ENCODE measurements at regions not wholly inside any gene's neighbourhood (a gene's known extent, or its start where the extent isn't known, plus 50 kb on each side); places are given as distances from the start of the nearest gene placed in this dataset.

DNA sequence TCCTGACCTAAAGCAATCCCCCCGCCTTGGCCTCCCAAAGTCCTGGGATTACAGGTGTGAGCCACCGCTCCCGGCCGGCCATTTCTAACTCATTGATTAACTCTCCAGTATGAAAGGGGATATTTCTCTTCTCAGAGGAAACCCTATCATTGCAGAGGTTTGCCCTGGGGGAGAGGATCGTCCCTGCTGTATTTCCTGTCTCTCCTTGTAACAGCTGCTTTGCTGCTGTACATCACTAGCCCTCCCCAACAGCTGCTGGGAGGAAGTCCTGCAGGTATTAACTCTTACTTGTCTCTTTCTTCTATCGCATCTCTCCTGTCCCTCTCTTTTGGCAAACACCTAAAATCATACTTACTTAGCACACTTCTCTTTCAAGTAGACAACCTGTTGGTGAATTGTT is 219.0 kb upstream of the DSEL start:
- POLR2A ChIA-PET: no interaction called here
- CTCF ChIA-PET: no interaction called here
- Mint-ChIP-seq H3K36me3 (ENCODE audit: low read depth) (no peaks in the 10 kb centered on the region), H3K27ac (no peak overlapping the region), H3K4me3 (no peak overlapping the region), H3K27me3 (no peaks in the 10 kb centered on the region), H3K4me1 (ENCODE audit: low read depth) (no peaks in the 10 kb centered on the region), H3K9me3 (no peaks in the 10 kb centered on the region)
- intact Hi-C loops (cut with micrococcal nuclease): no loop called here
- TF ChIP-seq, protein P1, sequence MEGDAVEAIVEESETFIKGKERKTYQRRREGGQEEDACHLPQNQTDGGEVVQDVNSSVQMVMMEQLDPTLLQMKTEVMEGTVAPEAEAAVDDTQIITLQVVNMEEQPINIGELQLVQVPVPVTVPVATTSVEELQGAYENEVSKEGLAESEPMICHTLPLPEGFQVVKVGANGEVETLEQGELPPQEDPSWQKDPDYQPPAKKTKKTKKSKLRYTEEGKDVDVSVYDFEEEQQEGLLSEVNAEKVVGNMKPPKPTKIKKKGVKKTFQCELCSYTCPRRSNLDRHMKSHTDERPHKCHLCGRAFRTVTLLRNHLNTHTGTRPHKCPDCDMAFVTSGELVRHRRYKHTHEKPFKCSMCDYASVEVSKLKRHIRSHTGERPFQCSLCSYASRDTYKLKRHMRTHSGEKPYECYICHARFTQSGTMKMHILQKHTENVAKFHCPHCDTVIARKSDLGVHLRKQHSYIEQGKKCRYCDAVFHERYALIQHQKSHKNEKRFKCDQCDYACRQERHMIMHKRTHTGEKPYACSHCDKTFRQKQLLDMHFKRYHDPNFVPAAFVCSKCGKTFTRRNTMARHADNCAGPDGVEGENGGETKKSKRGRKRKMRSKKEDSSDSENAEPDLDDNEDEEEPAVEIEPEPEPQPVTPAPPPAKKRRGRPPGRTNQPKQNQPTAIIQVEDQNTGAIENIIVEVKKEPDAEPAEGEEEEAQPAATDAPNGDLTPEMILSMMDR (IDR thresholded peaks at IDR 0.05): no peak
- DNase-seq (no peak), ATAC-seq (no peak)

DNA sequence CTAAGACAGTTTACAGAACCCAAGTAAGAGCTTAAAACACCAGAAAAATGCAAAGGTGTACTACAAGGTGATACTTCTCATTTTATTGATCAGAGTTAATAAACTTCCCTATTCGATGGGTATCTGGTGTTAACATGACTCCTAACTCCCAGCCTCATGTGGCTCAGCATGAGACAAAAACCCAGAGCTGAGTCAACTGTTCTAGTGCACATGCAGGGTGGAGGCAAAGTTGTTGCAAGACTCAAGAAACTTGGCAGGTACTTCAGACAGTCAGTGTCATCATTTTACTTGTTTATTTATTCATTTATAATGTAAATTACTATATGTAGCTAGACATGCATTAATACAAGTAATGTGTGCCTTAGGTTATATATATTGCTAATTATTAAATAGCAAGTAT is 216.6 kb upstream of the DSEL start:
- DNase-seq (no peak), ATAC-seq (no peak)
- POLR2A ChIA-PET: no interaction called here
- TF ChIP-seq, protein P1 (IDR thresholded peaks at IDR 0.05): no peak
- CTCF ChIA-PET: no interaction called here
- H3K4me1 Mint-ChIP-seq (ENCODE audit: low read depth): no peaks in the 10 kb centered on the region
- H3K9me3 Mint-ChIP-seq: no peaks in the 10 kb centered on the region
- H3K4me3 Mint-ChIP-seq: no peak overlapping the region
- no peaks in the 10 kb centered on the region for H3K36me3 Mint-ChIP-seq (ENCODE audit: low read depth)
- H3K27me3 Mint-ChIP-seq: no peaks in the 10 kb centered on the region
- intact Hi-C loops (cut with micrococcal nuclease): no loop called here
- no peak overlapping the region for H3K27ac Mint-ChIP-seq

DNA sequence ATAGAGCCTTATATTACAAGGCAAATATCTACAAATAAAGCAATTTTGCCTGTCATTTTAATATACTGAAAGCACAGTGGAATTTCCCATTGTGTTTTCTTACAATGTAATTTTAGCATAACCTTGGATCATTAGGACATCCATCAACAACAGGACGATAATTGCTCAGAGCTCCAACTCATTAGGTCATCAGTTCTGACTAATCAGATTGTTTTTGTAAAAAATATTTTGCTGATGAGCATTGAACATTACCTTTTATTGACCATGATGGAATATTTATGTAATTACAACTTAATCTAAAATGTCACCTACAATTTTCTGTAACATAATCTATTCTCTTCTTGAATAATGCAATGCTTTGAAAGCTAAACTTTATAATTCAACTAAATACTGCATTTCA is 215.3 kb upstream of the DSEL start:
- CTCF ChIA-PET: no interaction called here
- POLR2A ChIA-PET: no interaction called here
- intact Hi-C loops (cut with micrococcal nuclease): no loop called here
- Mint-ChIP-seq H3K9me3 (no peaks in the 10 kb centered on the region), H3K4me1 (ENCODE audit: low read depth) (no peaks in the 10 kb centered on the region), H3K36me3 (ENCODE audit: low read depth) (no peaks in the 10 kb centered on the region), H3K27me3 (no peaks in the 10 kb centered on the region), H3K4me3 (no peak overlapping the region), H3K27ac (no peak overlapping the region)
- no peak for ATAC-seq
- TF ChIP-seq, protein P1 (IDR thresholded peaks at IDR 0.05): no peak
- DNase-seq: no peak

DNA sequence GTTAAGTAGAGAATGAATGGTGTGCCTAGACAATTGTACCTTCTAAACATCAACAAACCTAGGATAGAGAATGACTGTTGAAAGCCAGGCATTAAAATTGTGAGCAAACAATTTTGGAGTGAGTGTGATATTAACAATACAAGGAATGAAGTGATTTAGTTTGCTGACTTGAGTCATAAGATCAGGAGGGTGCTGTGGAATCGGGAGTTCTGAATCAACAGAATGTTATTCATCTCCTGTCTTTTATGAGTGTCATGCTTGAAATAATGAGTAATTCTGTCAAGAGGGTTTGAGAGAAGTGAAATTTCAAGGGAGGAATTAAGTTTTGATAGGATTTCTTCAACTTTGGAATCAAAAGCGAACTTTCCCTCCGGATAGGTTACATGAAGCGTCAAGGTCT is 214.4 kb upstream of the DSEL start:
- DNase-seq (no peak), ATAC-seq (no peak)
- TF ChIP-seq, protein P1 (IDR thresholded peaks at IDR 0.05): no peak
- H3K4me1 Mint-ChIP-seq (ENCODE audit: low read depth): no peaks in the 10 kb centered on the region
- POLR2A ChIA-PET: no interaction called here
- CTCF ChIA-PET: no interaction called here
- intact Hi-C loops (cut with micrococcal nuclease): no loop called here
- no peak overlapping the region for H3K4me3 Mint-ChIP-seq
- H3K27ac Mint-ChIP-seq: no peak overlapping the region
- no peaks in the 10 kb centered on the region for H3K27me3 Mint-ChIP-seq
- no peaks in the 10 kb centered on the region for H3K36me3 Mint-ChIP-seq (ENCODE audit: low read depth)
- no peaks in the 10 kb centered on the region for H3K9me3 Mint-ChIP-seq

DNA sequence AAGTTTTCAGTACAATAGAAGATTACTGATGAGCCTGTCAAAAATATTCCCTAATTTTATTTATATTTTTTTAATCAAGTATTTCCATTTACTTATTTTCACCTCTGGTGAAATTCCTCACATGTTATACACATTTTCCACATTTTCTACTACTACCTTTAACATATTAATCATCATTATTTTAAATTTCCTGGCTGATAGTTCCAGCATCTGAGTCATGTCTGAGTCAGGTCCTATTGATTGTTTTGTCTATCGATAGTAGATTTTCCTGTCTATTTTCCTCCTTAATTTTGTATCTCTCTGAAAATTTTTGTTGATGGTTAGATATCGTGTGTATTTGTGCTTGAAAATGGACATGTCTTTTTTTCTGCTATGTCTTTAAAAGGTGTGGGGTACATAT is 211.8 kb upstream of the DSEL start:
- Mint-ChIP-seq H3K27me3 (no peaks in the 10 kb centered on the region), H3K27ac (no peak overlapping the region), H3K9me3 (peaks cover 2% of the 10 kb centered on the region), H3K4me1 (ENCODE audit: low read depth) (no peaks in the 10 kb centered on the region), H3K36me3 (ENCODE audit: low read depth) (no peaks in the 10 kb centered on the region), H3K4me3 (no peak overlapping the region)
- ATAC-seq (no peak), DNase-seq (no peak)
- ChIA-PET CTCF (no interaction called here), POLR2A (no interaction called here)
- TF ChIP-seq, protein P1 (IDR thresholded peaks at IDR 0.05): no peak
- intact Hi-C loops (cut with micrococcal nuclease): no loop called here

All from activated CD8-positive, alpha-beta T cell treated with anti-CD3 and anti-CD28 coated beads for 36 hours (primary cell).